T47D (cell line): ENCODE measurements at regions not wholly inside any gene's neighbourhood (a gene's known extent, or its start where the extent isn't known, plus 50 kb on each side); places are given as distances from the start of the nearest gene placed in this dataset.
A peak's percentile ranks its signal among the peaks of the same experiment; 100 is the strongest.

Source experiments
- DNase-seq, 2 experiments: peaks; one replicate each; pipeline versions ENCODE4 v3.0.0 to v3.0.0-alpha.2; 2011 to 2012; ENCODE audit warnings: low read depth in 1 of 2, low spot score in 1 of 2
- JUND ChIP-seq: IDR thresholded peaks from 2 replicates; pipeline ENCODE4 v1.6.1; 2012; ENCODE audit warnings: low read depth
- in situ Hi-C: cut with HindIII; loops from 2 replicates; pipeline ENCODE4 v1.10.0; 2016; ENCODE audit warnings: low sequenced_read_pairs, low pct_unique_long_range_greater_than_20kb

- in situ Hi-C loops: no loop called here
- no peak for TF ChIP-seq JUND
- DNase-seq: peak; percentile 29 to 72
Measured at GRCh38 chr7:24401628-24402593, 117.9 kb downstream of the NPY start.

DNA sequence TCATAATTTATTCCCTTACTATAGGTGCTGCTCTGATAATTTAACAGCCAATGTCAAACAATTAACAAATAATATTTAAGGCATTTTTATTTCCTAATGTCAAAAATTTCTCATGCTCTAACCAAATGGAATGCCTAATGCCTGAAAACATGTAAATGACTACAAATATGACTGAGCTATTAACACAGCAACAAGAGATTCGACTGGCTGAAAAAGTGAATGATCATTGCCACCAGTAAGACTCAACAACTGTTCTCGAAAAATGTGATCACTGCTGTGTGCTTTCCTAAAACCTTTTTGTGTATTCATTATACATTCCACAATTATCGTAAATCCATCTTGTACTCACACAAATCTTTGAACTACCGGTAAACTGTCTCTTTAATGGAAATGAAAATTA is 118.7 kb downstream of the NPY start:
- TF ChIP-seq JUND: no peak
- DNase-seq: no peak
- in situ Hi-C loops: no loop called here

DNA sequence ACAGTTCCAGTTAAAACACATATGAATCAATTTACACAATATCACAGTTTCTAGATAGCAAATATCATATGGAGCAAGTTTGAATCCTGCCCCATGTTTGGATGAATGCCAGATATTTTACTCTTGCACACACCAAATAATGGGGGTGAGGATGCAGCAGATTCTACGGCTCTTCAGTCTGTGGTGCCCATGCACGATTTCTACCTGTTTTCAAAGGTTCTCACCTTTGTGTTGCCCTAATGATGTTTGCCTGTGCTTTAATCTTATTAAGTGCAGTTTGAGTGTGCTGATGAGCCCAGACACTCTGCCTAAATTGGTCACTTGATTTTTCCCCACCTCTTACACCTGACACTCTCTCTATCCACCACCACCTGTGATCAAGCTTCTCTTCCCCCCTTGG is 119.6 kb downstream of the NPY start:
- no peak for TF ChIP-seq JUND
- DNase-seq: no peak
- in situ Hi-C loops: no loop called here

DNA sequence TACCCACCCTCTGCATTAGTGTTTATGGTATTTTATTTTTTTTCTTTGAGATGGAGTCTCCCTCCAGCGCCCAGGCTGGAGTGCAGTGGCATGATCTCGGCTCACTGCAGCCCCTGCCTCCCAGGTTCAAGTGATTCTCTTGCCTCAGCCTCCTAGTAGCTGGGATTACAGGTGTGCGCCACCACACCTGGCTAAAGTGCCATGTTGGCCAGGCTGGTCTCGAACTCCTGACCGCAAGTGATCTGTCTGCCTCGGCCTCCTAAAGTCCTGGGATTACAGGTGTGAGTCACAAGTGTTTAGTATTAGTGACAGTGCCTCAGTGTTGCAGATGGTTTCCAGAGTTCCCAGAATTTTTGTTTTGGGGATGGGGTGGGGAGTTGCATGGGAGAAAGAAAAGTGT is 120.3 kb downstream of the NPY start:
- no peak for DNase-seq
- in situ Hi-C loops: no loop called here
- TF ChIP-seq JUND: no peak

GRCh38 chr7:24405002-24405401 is 121.0 kb downstream of the NPY start:
- no peak for DNase-seq
- no peak for TF ChIP-seq JUND
- in situ Hi-C loops: no loop called here

DNA sequence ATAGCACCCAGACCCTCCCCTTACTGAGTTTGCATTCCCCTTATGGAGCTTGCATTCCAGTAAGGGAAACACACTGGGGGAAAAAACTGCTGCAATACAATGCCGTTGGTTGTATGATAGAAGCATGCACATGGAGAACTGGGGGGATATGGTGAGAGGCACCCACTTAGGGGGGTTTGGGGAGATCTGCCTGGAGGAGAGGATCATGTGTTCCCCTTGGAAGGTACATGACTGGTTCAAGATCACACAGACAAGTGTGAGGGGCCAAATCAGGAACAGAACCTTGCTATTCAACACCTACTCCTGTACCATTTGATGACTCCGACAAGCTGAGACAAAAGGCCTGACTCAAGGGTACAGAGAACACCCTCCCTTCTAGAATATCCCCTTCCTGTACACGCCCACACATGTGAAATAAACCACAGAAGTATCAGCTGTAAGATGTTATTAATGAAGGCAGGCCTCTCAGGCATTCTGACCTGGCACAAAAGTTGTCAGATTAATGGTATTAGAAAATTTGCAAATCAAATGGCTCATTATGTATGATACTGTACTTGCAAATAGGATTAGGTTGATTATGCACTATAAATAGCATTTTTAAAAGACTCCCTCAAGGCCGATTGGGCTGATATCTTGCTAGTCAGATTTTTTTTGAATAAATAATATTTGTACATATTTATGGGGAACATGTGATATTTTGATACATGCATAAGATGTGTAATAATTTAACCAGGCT is 122.2 kb downstream of the NPY start:
- no peak for DNase-seq
- TF ChIP-seq JUND: no peak
- in situ Hi-C loops: no loop called here

DNA sequence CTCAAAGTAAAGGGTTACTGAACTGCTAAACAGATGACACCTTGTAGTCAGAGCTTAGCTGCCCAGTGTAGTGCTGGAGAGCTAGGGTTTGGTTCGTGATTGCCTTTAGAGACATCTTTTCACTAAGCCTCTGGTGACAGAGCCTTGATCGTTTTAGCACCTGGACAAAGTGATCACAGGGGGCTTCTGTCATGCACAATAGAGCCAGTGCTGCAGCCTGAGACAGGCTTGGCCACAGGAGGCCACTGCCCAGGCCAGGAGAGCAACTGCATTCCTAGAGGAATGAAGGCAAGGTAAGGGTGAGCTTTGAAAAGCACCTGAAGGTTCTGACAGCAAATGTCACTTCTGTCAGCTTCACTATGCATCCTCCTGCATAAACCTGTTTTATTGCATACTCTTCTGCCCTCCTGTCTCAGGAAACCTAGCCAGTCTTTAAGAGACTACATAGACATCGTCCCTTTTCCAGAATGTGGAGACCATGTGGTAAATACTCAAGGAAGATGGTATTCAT is 122.9 kb downstream of the NPY start:
- no peak for TF ChIP-seq JUND
- in situ Hi-C loops: no loop called here
- DNase-seq: no peak

- no peak for DNase-seq
- in situ Hi-C loops: no loop called here
- TF ChIP-seq JUND: no peak
Measured at GRCh38 chr7:24407965-24408364, 124.0 kb downstream of the NPY start.

GRCh38 chr7:24408798-24409430 is 124.9 kb downstream of the NPY start:
- DNase-seq: no peak
- TF ChIP-seq JUND: no peak
- in situ Hi-C loops: no loop called here

- in situ Hi-C loops: no loop called here
Measured at GRCh38 chr7:24409431-24410024, 125.5 kb downstream of the NPY start.

DNA sequence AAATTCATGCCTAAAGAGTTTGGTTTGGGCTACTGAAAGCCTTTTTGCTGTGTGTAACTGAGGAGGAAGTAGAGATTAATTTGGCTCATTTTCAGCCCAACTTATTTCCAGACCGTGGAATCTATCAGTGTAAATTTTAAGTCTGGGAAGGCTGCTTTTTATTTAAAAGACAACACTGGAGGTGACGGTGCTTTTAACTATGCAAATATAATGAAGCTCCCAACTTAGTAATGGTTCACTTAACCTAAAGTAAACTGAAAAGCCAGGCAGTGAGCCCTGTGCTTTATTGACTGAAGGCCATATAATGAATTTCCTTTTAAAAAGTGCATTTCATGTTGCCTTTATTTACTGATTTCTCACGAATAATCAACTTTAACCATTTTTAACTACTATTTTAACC is 127.2 kb downstream of the NPY start:
- TF ChIP-seq JUND: no peak
- in situ Hi-C loops: no loop called here
- no peak for DNase-seq

More at GRCh38 chr7:24409431-24410024, 125.5 kb downstream of the NPY start:
- TF ChIP-seq JUND: no peak
- DNase-seq: no peak

- in situ Hi-C loops: no loop called here
- no peak for TF ChIP-seq JUND
- DNase-seq: no peak
Measured at GRCh38 chr7:24417526-24418120, 133.6 kb downstream of the NPY start.
